Endothelial cell (in vitro differentiated cells): ENCODE measurements at regions not wholly inside any gene's neighbourhood (a gene's known extent, or its start where the extent isn't known, plus 50 kb on each side); places are given as distances from the start of the nearest gene placed in this dataset.

Experiments used
- DNase-seq: peaks from one replicate; pipeline ENCODE4 v3.0.0; 2021; ENCODE audit warnings: low spot score
- H3K27ac Mint-ChIP-seq: one replicate; pipeline ENCODE4 v1.8.0; 2021; ENCODE audit warnings: mixed read lengths, inconsistent platforms; ENCODE audit not compliant: unreplicated experiment
- H3K27me3 Mint-ChIP-seq: one replicate; pipeline ENCODE4 v1.8.0; 2021; ENCODE audit warnings: mild to moderate bottlenecking, moderate library complexity, mixed read lengths, inconsistent platforms; ENCODE audit not compliant: unreplicated experiment
- H3K36me3 Mint-ChIP-seq: one replicate; pipeline ENCODE4 v1.8.0; 2021; ENCODE audit warnings: mild to moderate bottlenecking, low read depth, mixed read lengths, inconsistent platforms; ENCODE audit not compliant: unreplicated experiment
- H3K4me1 Mint-ChIP-seq: one replicate; pipeline ENCODE4 v1.8.0; 2021; ENCODE audit warnings: mild to moderate bottlenecking, mixed read lengths, inconsistent platforms; ENCODE audit not compliant: unreplicated experiment
- H3K4me3 Mint-ChIP-seq: one replicate; pipeline ENCODE4 v1.8.0; 2021; ENCODE audit warnings: mild to moderate bottlenecking, mixed read lengths, inconsistent platforms; ENCODE audit not compliant: unreplicated experiment
- H3K9me3 Mint-ChIP-seq: one replicate; pipeline ENCODE4 v1.8.0; 2021; ENCODE audit warnings: mixed read lengths, inconsistent platforms; ENCODE audit not compliant: unreplicated experiment
- TF ChIP-seq, protein P1 (sequence below): fragments of 200-600 bp; sonication (generic); IDR thresholded peaks from one replicate; pipeline ENCODE4 v1.5.0; 2021; ENCODE audit warnings: antibody characterized with exemption; ENCODE audit not compliant: unreplicated experiment

DNA sequence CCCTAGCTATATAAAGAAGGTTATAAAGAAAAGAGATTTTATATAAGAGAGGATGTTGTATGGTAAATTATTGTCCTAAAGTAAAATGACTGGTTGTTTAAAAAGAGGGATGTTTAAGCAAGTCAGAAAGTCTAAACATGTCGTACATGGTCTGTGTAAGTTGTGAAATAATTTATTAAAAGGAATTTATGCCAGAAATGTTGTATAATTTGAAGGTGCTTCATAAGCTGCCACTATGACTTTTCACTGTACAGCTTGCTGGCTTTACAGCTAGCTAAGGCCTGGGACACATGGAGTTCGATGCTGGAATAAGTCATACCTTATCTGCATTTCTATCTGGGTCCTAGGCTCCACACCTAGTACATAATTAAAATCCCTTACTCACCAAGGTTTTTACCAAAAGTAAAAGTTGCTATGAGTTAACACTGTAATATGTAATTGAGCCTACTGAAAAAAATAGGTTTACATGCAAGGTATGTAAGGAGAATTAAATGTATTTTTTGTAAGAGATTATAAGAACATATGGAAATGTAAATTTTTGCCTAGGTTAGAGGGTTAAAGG lies 59.0 kb upstream of the EDEM3 start:
- Mint-ChIP-seq H3K4me3 (no peak overlapping the region), H3K27me3 (no peaks in the 10 kb centered on the region), H3K4me1 (peaks cover 2% of the 10 kb centered on the region), H3K9me3 (peaks cover 5% of the 10 kb centered on the region), H3K27ac (no peak overlapping the region), H3K36me3 (peaks cover 3% of the 10 kb centered on the region)
- TF ChIP-seq, protein P1, sequence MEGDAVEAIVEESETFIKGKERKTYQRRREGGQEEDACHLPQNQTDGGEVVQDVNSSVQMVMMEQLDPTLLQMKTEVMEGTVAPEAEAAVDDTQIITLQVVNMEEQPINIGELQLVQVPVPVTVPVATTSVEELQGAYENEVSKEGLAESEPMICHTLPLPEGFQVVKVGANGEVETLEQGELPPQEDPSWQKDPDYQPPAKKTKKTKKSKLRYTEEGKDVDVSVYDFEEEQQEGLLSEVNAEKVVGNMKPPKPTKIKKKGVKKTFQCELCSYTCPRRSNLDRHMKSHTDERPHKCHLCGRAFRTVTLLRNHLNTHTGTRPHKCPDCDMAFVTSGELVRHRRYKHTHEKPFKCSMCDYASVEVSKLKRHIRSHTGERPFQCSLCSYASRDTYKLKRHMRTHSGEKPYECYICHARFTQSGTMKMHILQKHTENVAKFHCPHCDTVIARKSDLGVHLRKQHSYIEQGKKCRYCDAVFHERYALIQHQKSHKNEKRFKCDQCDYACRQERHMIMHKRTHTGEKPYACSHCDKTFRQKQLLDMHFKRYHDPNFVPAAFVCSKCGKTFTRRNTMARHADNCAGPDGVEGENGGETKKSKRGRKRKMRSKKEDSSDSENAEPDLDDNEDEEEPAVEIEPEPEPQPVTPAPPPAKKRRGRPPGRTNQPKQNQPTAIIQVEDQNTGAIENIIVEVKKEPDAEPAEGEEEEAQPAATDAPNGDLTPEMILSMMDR, result no peak
- DNase-seq, result no peak

DNA sequence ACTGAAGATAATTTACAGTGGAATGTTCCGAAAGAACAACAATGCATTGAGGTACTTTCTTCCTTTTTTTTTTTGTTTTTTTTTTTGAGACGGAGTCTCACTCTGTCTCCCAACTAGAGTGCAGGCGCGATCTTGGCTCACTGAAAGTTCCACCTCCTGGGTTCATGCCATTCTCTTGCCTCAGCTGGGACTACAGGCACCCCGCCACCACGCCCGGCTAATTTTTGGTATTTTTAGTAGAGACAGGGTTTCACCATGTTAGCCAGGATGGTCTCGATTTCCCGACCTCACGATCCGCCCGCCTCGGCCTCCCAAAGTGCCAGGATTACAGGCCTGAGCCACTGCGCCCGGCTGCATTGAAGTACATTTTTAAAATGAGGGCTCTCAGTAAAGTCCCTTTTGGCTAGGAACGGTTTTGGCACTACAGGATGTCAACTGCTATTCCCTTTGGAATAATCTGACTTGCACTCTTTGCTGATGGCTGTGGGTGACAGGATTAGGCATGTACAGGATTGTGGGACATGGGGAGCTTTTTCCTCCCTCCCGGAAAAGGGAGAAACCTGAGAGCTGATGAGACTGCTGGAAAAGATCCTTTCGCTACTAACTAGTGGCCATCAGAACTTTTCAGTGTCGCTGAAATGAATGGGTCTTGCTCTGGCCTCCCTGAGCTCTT lies 56.9 kb upstream of the EDEM3 start:
- TF ChIP-seq, protein P1, result no peak
- Mint-ChIP-seq H3K27ac (no peak overlapping the region), H3K4me3 (no peak overlapping the region), H3K4me1 (no peaks in the 10 kb centered on the region), H3K27me3 (no peaks in the 10 kb centered on the region), H3K36me3 (no peaks in the 10 kb centered on the region), H3K9me3 (peaks cover 5% of the 10 kb centered on the region)
- DNase-seq, result no peak

DNA sequence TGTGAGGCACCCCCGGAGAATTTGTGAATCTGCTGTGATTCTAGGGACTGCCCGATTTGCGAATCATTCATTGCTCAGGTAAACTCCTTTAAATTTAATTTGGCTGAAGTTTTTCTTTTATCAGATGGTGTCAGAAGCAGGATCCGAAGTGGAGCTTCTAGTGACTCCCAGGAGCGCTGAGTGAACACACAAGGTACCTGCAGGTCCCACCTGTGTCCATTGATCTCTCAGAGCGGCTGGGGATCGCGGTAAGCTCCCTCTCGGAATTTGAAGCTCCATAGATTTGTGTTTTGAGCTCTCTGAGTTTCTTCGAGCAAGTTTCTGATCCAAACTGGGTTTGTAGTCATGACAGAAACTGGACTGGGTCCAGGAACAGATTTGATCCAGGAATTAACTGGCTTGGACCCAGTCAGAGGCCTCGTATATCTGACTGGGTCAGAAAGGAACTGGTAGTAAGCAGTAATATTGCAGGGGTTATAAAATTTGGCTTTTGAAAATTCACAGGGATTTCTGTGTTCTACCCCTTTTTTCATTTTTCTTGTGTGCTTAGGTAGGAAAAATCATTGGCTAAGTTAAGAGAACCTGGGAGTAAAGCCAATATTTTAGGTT lies 56.2 kb upstream of the EDEM3 start:
- H3K4me3 Mint-ChIP-seq, result no peak overlapping the region
- TF ChIP-seq, protein P1, result no peak
- no peaks in the 10 kb centered on the region for H3K4me1 Mint-ChIP-seq
- H3K36me3 Mint-ChIP-seq, result no peaks in the 10 kb centered on the region
- no peak overlapping the region for H3K27ac Mint-ChIP-seq
- no peak for DNase-seq
- peaks cover 5% of the 10 kb centered on the region for H3K9me3 Mint-ChIP-seq
- no peaks in the 10 kb centered on the region for H3K27me3 Mint-ChIP-seq

DNA sequence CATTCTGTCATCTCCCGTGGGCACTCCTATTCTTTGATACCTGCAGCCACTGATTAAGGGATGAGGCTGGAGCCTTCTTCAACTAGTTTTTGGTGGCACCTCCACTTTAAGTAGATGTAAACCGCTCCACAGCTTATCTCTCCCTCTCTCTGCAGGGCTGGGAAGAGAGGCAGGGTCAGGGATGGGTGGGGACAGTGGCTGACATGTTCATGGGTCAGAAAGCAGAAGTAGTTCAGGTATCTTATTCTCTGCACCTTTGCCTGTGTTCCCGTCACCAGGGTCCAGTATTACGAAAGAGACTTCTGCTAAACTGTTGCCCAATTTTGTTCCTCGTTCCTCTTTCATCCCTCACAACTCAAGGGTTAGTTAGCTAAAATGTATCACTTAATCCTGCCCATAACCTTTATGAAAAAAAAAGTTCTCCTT lies 51.7 kb upstream of the EDEM3 start:
- no peak for DNase-seq
- H3K36me3 Mint-ChIP-seq, result no peaks in the 10 kb centered on the region
- no peak overlapping the region for H3K27ac Mint-ChIP-seq
- no peaks in the 10 kb centered on the region for H3K9me3 Mint-ChIP-seq
- peaks cover 2% of the 10 kb centered on the region for H3K27me3 Mint-ChIP-seq
- TF ChIP-seq, protein P1, result no peak
- H3K4me3 Mint-ChIP-seq, result no peak overlapping the region
- H3K4me1 Mint-ChIP-seq, result no peaks in the 10 kb centered on the region
